Cardiac fibroblast (primary cell): ENCODE measurements at regions not wholly inside any gene's neighbourhood (a gene's known extent, or its start where the extent isn't known, plus 50 kb on each side); places are given as distances from the start of the nearest gene placed in this dataset.

Experiments
- DNase-seq, 2 donors: peaks; one replicate each; pipeline versions ENCODE4 v3.0.0 to v3.0.0-alpha.2; 2010; ENCODE audit warnings: low read depth in 2 of 2
- H3K4me3 ChIP-seq, 2 donors: replicated peaks in 1 of 2; 1 replicate in 1 of 2; 2 replicates in 1 of 2; pipeline ENCODE4 v1.5.1; 2011; ENCODE audit warnings: low read depth in 2 of 2, low read length in 2 of 2, mild to moderate bottlenecking in 2 of 2, moderate library complexity in 1 of 2
- CTCF ChIP-seq: IDR thresholded peaks from one replicate; pipeline ENCODE4 v1.5.1; 2011; ENCODE audit warnings: low read depth, mild to moderate bottlenecking, low read length, inconsistent platforms

- DNase-seq = peak; percentile 48 to 76
- H3K4me3 ChIP-seq = no peak overlapping the region
- no peak for TF ChIP-seq CTCF
These were observed 492.8 kb upstream of the MDFIC2 start for GRCh38 chr3:70805061-70805889.

- H3K4me3 ChIP-seq = no peak overlapping the region
- TF ChIP-seq CTCF = no peak
- no peak for DNase-seq
These were observed 491.5 kb upstream of the MDFIC2 start for GRCh38 chr3:70803891-70804290.

- no peak for DNase-seq
- no peak for TF ChIP-seq CTCF
- H3K4me3 ChIP-seq = no peak overlapping the region
These were observed 490.9 kb upstream of the MDFIC2 start for GRCh38 chr3:70803319-70803718.

GRCh38 chr3:70800951-70801350, 488.5 kb upstream of the MDFIC2 start:
- no peak for TF ChIP-seq CTCF
- no peak for DNase-seq
- H3K4me3 ChIP-seq = no peak overlapping the region

GRCh38 chr3:70789878-70790277, 477.4 kb upstream of the MDFIC2 start:
- no peak for DNase-seq
- TF ChIP-seq CTCF = no peak
- no peak overlapping the region for H3K4me3 ChIP-seq

GRCh38 chr3:70780790-70781189, 468.4 kb upstream of the MDFIC2 start:
- TF ChIP-seq CTCF = no peak
- DNase-seq = peak in 1 of 2 donors; percentile 6
- H3K4me3 ChIP-seq = no peak overlapping the region

GRCh38 chr3:70779296-70779695, 466.9 kb upstream of the MDFIC2 start:
- DNase-seq = no peak
- TF ChIP-seq CTCF = no peak
- no peak overlapping the region for H3K4me3 ChIP-seq
